ENCODE measurements at regions not wholly inside any gene's neighbourhood (a gene's known extent, or its start where the extent isn't known, plus 50 kb on each side); places are given as distances from the start of the nearest gene placed in this dataset.

GRCh38 chr7:118877187-118877586 lies 652.7 kb downstream of the ANKRD7 start:
- Histone ChIP-seq H3K9me3 (ENCODE audit: control insufficient read depth, low read length) (peaks cover 9% of the 10 kb centered on the region), H3K9ac (ENCODE audit: extremely low read depth, low read length, poor library complexity, severe bottlenecking) (no peak overlapping the region), H3K27ac (ENCODE audit: low read depth, low read length) (no peak overlapping the region), H3K4me1 (ENCODE audit: control insufficient read depth, insufficient read depth, low read length) (peaks cover 6% of the 10 kb centered on the region), H3K4me3 (ENCODE audit: low read length) (no peak overlapping the region), H3K36me3 (ENCODE audit: control insufficient read depth, insufficient read depth, low read length) (no peaks in the 10 kb centered on the region), H3K27me3 (ENCODE audit: control insufficient read depth, insufficient read depth, low read length, poor library complexity, severe bottlenecking) (no peaks in the 10 kb centered on the region)
- TF ChIP-seq CTCF (conservative IDR thresholded peaks at IDR 0.05), result no peak
- Mint-ChIP-seq H3K27ac (no peak overlapping the region), H3K9me3 (peaks cover 6% of the 10 kb centered on the region), H3K4me3 (no peak overlapping the region), H3K36me3 (ENCODE audit: low read depth) (peaks cover 2% of the 10 kb centered on the region), H3K4me1 (peaks cover 18% of the 10 kb centered on the region), H3K27me3 (ENCODE audit: insufficient read depth) (no peaks in the 10 kb centered on the region)
- DNase-seq, result no peak
- WGBS, 2 experiments (ENCODE audit: insufficient coverage in 1 of 2, insufficient read length in 1 of 2), result 100% methylated on average over 2 of the region's 2 CpGs; no CpG with 5 or more reads in 1 of the 2 experiments

DNA sequence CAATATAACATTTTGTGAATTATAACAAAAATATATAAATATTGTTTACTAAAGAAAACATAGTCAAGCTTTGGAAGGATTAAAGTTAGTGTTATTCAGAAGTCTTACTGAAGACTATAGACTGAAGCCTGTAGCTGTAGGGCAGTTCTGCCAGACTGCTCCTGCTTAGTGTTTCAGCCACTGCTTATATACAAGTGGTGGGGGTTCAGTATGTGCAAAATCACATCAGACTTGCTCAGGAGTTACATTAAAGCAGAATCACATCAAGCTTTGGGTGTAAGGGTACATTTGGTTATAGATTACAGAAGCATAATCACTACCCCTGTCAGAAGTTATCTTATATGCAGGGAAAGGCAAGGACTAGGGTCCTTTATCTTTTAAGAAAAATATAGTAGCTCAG lies 653.8 kb downstream of the ANKRD7 start:
- Histone ChIP-seq H3K9me3 (ENCODE audit: control insufficient read depth, low read length) (peaks cover 9% of the 10 kb centered on the region), H3K27ac (ENCODE audit: low read depth, low read length) (no peak overlapping the region), H3K9ac (ENCODE audit: extremely low read depth, low read length, poor library complexity, severe bottlenecking) (no peak overlapping the region), H3K4me3 (ENCODE audit: low read length) (no peak overlapping the region), H3K4me1 (ENCODE audit: control insufficient read depth, insufficient read depth, low read length) (no peaks in the 10 kb centered on the region), H3K36me3 (ENCODE audit: control insufficient read depth, insufficient read depth, low read length) (no peaks in the 10 kb centered on the region), H3K27me3 (ENCODE audit: control insufficient read depth, insufficient read depth, low read length, poor library complexity, severe bottlenecking) (no peaks in the 10 kb centered on the region)
- Mint-ChIP-seq H3K27ac (no peak overlapping the region), H3K9me3 (peaks cover 6% of the 10 kb centered on the region), H3K36me3 (ENCODE audit: low read depth) (peaks cover 2% of the 10 kb centered on the region), H3K4me1 (peaks cover 15% of the 10 kb centered on the region), H3K27me3 (ENCODE audit: insufficient read depth) (no peaks in the 10 kb centered on the region), H3K4me3 (no peak overlapping the region)
- no peak for DNase-seq
- no peak for TF ChIP-seq CTCF (conservative IDR thresholded peaks at IDR 0.05)

DNA sequence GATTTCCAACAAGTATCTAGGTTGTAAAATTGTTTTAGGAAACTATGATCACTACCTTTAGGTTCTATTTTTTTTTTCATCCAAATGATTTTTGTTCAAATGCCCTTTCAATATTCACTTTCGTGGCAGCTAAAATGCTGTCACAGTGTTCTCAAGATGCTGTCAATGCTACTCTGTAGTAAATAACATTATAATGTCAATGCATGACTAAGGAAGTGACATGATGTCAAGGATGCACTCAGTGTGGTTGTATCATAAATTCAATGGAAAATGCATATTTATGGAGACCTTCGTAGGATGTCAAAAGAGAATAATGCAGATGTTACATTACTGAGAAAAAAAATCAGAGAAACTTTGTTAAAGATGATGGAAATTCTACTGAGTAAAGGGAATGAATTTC lies 673.8 kb downstream of the ANKRD7 start:
- H3K36me3 Mint-ChIP-seq (ENCODE audit: low read depth), result peaks cover 2% of the 10 kb centered on the region
- no peak overlapping the region for H3K4me3 ChIP-seq (ENCODE audit: low read length)
- peaks cover 3% of the 10 kb centered on the region for H3K4me1 ChIP-seq (ENCODE audit: control insufficient read depth, insufficient read depth, low read length)
- H3K4me3 Mint-ChIP-seq, result no peak overlapping the region
- no peaks in the 10 kb centered on the region for H3K27me3 Mint-ChIP-seq (ENCODE audit: insufficient read depth)
- no peak overlapping the region for H3K27ac ChIP-seq (ENCODE audit: low read depth, low read length)
- H3K27ac Mint-ChIP-seq, result no peak overlapping the region
- H3K9ac ChIP-seq (ENCODE audit: extremely low read depth, low read length, poor library complexity, severe bottlenecking), result no peak overlapping the region
- H3K9me3 ChIP-seq (ENCODE audit: control insufficient read depth, low read length), result peaks cover 12% of the 10 kb centered on the region
- peaks cover 8% of the 10 kb centered on the region for H3K4me1 Mint-ChIP-seq
- 91 to 100% methylated on average over 2 of the region's 2 CpGs for WGBS, 2 experiments (ENCODE audit: insufficient coverage in 1 of 2, insufficient read length in 1 of 2)
- no peaks in the 10 kb centered on the region for H3K36me3 ChIP-seq (ENCODE audit: control insufficient read depth, insufficient read depth, low read length)
- no peak for TF ChIP-seq CTCF (conservative IDR thresholded peaks at IDR 0.05)
- H3K27me3 ChIP-seq (ENCODE audit: control insufficient read depth, insufficient read depth, low read length, poor library complexity, severe bottlenecking), result no peaks in the 10 kb centered on the region
- DNase-seq, result no peak
- no peaks in the 10 kb centered on the region for H3K9me3 Mint-ChIP-seq

Measured in endodermal cell (in vitro differentiated cells).